Caco-2 (cell line): ENCODE measurements at regions not wholly inside any gene's neighbourhood (a gene's known extent, or its start where the extent isn't known, plus 50 kb on each side); places are given as distances from the start of the nearest gene placed in this dataset.

ENCODE experiments used
- BruUV-seq: library from RNA; stranded (reverse); fragments of 400-500 nt; replicated peaks from 2 replicates; lab custom pipeline; 2021; lab: Mats Ljungman, UMichigan
- CTCF ChIA-PET: fragments of 300-600 bp; sonication (Branson Sonifier 250); formaldehyde crosslinking; loops from one replicate; lab custom pipeline; 2022; ENCODE audit warnings: antibody characterized with exemption; lab: Charles Lee
- POLR2A ChIA-PET: fragments of 300-600 bp; sonication (Branson Sonifier 250); formaldehyde crosslinking; loops from one replicate; lab custom pipeline; 2022; ENCODE audit warnings: antibody characterized with exemption; lab: Charles Lee
- DNase-seq, 2 experiments: peaks; one replicate each; pipeline versions ENCODE4 v3.0.0 to v3.0.0-alpha.2; 2020 to 2022
- H3K27me3 ChIP-seq: replicated peaks from 2 replicates; pipeline ENCODE4 v1.6.0; 2011; ENCODE audit warnings: low read length; ENCODE audit not compliant: control insufficient read depth, insufficient read depth
- H3K36me3 ChIP-seq: 2 replicates; pipeline ENCODE4 v1.5.1; 2011; ENCODE audit warnings: low read length; ENCODE audit not compliant: control insufficient read depth, insufficient read depth
- H3K4me1 ChIP-seq: fragments of 250-450 bp; sonication (Bioruptor Pico); 2 replicates; pipeline ENCODE4 v1.5.1; 2020; ENCODE audit warnings: mild to moderate bottlenecking
- H3K4me3 ChIP-seq: 2 replicates; pipeline ENCODE4 v1.5.1; 2011; ENCODE audit warnings: low read depth, mild to moderate bottlenecking, control low read depth, low read length
- H3K9me3 ChIP-seq: fragments of 250-450 bp; sonication (Bioruptor Pico); 2 replicates; pipeline ENCODE4 v1.5.1; 2020; ENCODE audit warnings: mild to moderate bottlenecking, moderate library complexity
- H3K27ac Mint-ChIP-seq: one replicate; pipeline ENCODE4 v1.8.0; 2022; ENCODE audit warnings: mixed read lengths; ENCODE audit not compliant: unreplicated experiment
- H3K27me3 Mint-ChIP-seq: one replicate; pipeline ENCODE4 v1.8.0; 2022; ENCODE audit warnings: mixed read lengths; ENCODE audit not compliant: insufficient read depth, unreplicated experiment
- H3K36me3 Mint-ChIP-seq: one replicate; pipeline ENCODE4 v1.8.0; 2022; ENCODE audit warnings: mild to moderate bottlenecking, mixed read lengths; ENCODE audit not compliant: insufficient read depth, unreplicated experiment
- H3K4me1 Mint-ChIP-seq: one replicate; pipeline ENCODE4 v1.8.0; 2022; ENCODE audit warnings: low read depth, mixed read lengths; ENCODE audit not compliant: unreplicated experiment
- H3K4me3 Mint-ChIP-seq: one replicate; pipeline ENCODE4 v1.8.0; 2022; ENCODE audit warnings: mild to moderate bottlenecking, moderate library complexity, mixed read lengths; ENCODE audit not compliant: unreplicated experiment
- H3K9me3 Mint-ChIP-seq: one replicate; pipeline ENCODE4 v1.8.0; 2022; ENCODE audit warnings: mixed read lengths; ENCODE audit not compliant: unreplicated experiment
- CTCF ChIP-seq, 2 experiments: fragments of 200-600 bp in 1 of 2; IDR thresholded peaks; 1 replicate in 1 of 2; 2 replicates in 1 of 2; pipeline versions ENCODE4 v1.5.1 to v1.8.0; 2011 to 2022; ENCODE audit warnings: antibody characterized with exemption in 1 of 2, control low read depth in 1 of 2, inconsistent platforms in 1 of 2, low read depth in 1 of 2, low read length in 1 of 2, mild to moderate bottlenecking in 1 of 2, moderate library complexity in 1 of 2; ENCODE audit not compliant: insufficient read depth in 1 of 2, severe bottlenecking in 1 of 2, unreplicated experiment in 1 of 2
- intact Hi-C: fragments of 100-400 bp; cut with micrococcal nuclease; formaldehyde crosslinking; loops from one replicate; pipeline ENCODE4 v1.10.0; 2022; ENCODE audit not compliant: unreplicated experiment

- H3K4me1 Mint-ChIP-seq: no peaks in the 10 kb centered on the region
- no peak overlapping the region for H3K27ac Mint-ChIP-seq
- Histone ChIP-seq H3K27me3 (no peaks in the 10 kb centered on the region), H3K4me3 (no peak overlapping the region), H3K4me1 (peaks cover 4% of the 10 kb centered on the region; the same call in 1 of the 2 replicates), H3K9me3 (no peaks in the 10 kb centered on the region; the same call in 1 of the 2 replicates), H3K36me3 (no peaks in the 10 kb centered on the region)
- DNase-seq: no peak
- no TSS peak for BruUV-seq
- H3K27me3 Mint-ChIP-seq: no peaks in the 10 kb centered on the region
- H3K9me3 Mint-ChIP-seq: peaks cover 16% of the 10 kb centered on the region
- no peaks in the 10 kb centered on the region for H3K36me3 Mint-ChIP-seq
- H3K4me3 Mint-ChIP-seq: no peak overlapping the region
- CTCF ChIA-PET: no interaction called here
- no peak for TF ChIP-seq CTCF (IDR thresholded peaks at IDR 0.05; ENCODE audit: insufficient read depth in 1 of 2, low read depth in 1 of 2, low read length in 1 of 2, severe bottlenecking in 1 of 2, unreplicated experiment in 1 of 2)
- POLR2A ChIA-PET: no interaction called here
- intact Hi-C loops: no loop called here
These were observed 970.6 kb downstream of the DIPK2A start for GRCh38 chr3:144942093-144942837.

GRCh38 chr3:144942838-144943197 lies 971.2 kb downstream of the DIPK2A start:
- Histone ChIP-seq H3K4me1 (peaks cover 4% of the 10 kb centered on the region; the same call in 1 of the 2 replicates), H3K9me3 (no peaks in the 10 kb centered on the region; the same call in 1 of the 2 replicates), H3K4me3 (no peak overlapping the region), H3K36me3 (no peaks in the 10 kb centered on the region), H3K27me3 (no peaks in the 10 kb centered on the region)
- intact Hi-C loops: no loop called here
- no peak for TF ChIP-seq CTCF (IDR thresholded peaks at IDR 0.05; ENCODE audit: insufficient read depth in 1 of 2, low read depth in 1 of 2, low read length in 1 of 2, severe bottlenecking in 1 of 2, unreplicated experiment in 1 of 2)
- no peaks in the 10 kb centered on the region for H3K27me3 Mint-ChIP-seq
- H3K9me3 Mint-ChIP-seq: peaks cover 16% of the 10 kb centered on the region
- ChIA-PET POLR2A (no interaction called here), CTCF (no interaction called here)
- no peak overlapping the region for H3K4me3 Mint-ChIP-seq
- no TSS peak for BruUV-seq
- no peaks in the 10 kb centered on the region for H3K4me1 Mint-ChIP-seq
- H3K36me3 Mint-ChIP-seq: no peaks in the 10 kb centered on the region
- DNase-seq: no peak
- H3K27ac Mint-ChIP-seq: no peak overlapping the region

- Histone ChIP-seq H3K27me3 (no peaks in the 10 kb centered on the region), H3K9me3 (no peaks in the 10 kb centered on the region; the same call in 1 of the 2 replicates), H3K36me3 (no peaks in the 10 kb centered on the region), H3K4me3 (no peak overlapping the region), H3K4me1 (peaks cover 4% of the 10 kb centered on the region; the same call in 1 of the 2 replicates)
- no peaks in the 10 kb centered on the region for H3K4me1 Mint-ChIP-seq
- no peak for DNase-seq
- H3K36me3 Mint-ChIP-seq: no peaks in the 10 kb centered on the region
- no peaks in the 10 kb centered on the region for H3K27me3 Mint-ChIP-seq
- H3K4me3 Mint-ChIP-seq: no peak overlapping the region
- BruUV-seq: no TSS peak
- no peak for TF ChIP-seq CTCF (IDR thresholded peaks at IDR 0.05; ENCODE audit: insufficient read depth in 1 of 2, low read depth in 1 of 2, low read length in 1 of 2, severe bottlenecking in 1 of 2, unreplicated experiment in 1 of 2)
- intact Hi-C loops: no loop called here
- POLR2A ChIA-PET: no interaction called here
- peaks cover 16% of the 10 kb centered on the region for H3K9me3 Mint-ChIP-seq
- CTCF ChIA-PET: no interaction called here
- no peak overlapping the region for H3K27ac Mint-ChIP-seq
These were observed 976.3 kb downstream of the DIPK2A start for GRCh38 chr3:144947895-144948294.
